Prostate gland (tissue), 2 donors: ENCODE measurements at regions not wholly inside any gene's neighbourhood (a gene's known extent, or its start where the extent isn't known, plus 50 kb on each side); places are given as distances from the start of the nearest gene placed in this dataset.

ENCODE experiments used
- DNase-seq: peaks from one replicate; pipeline ENCODE4 v3.0.0-alpha.2; 2019; ENCODE audit warnings: low spot score
- H3K27ac ChIP-seq, 2 donors: fragments of 200-600 bp; sonication (generic); 2 replicates each; pipeline ENCODE4 v1.5.1; 2017 to 2019
- H3K27me3 ChIP-seq: fragments of 200-600 bp; sonication (generic); replicated peaks from 2 replicates; pipeline ENCODE4 v1.5.1; 2019; ENCODE audit not compliant: insufficient read depth
- H3K36me3 ChIP-seq, 2 donors: fragments of 200-600 bp; sonication (generic); 1 replicate in 1 of 2; 2 replicates in 1 of 2; pipeline versions ENCODE4 v1.5.1 to v1.8.1; 2017 to 2019
- H3K4me1 ChIP-seq: fragments of 200-600 bp; sonication (generic); replicated peaks from 2 replicates; pipeline ENCODE4 v1.5.1; 2019
- H3K4me3 ChIP-seq, 2 donors: fragments of 200-600 bp; sonication (generic); 2 replicates each; pipeline ENCODE4 v1.5.1; 2017 to 2019
- H3K9me3 ChIP-seq: fragments of 200-600 bp; sonication (generic); 2 replicates; pipeline ENCODE4 v1.5.1; 2017
- POLR2A ChIP-seq: fragments of 450-650 bp; IDR thresholded peaks from one replicate; pipeline ENCODE4 v1.6.1; 2016; ENCODE audit warnings: antibody characterized with exemption, mild to moderate bottlenecking
- POLR2AphosphoS5 ChIP-seq: sonication (generic); formaldehyde crosslinking; IDR thresholded peaks from one replicate; pipeline ENCODE4 v1.6.1; 2017; ENCODE audit warnings: antibody characterized with exemption
- WGBS: methylation state at CpG from one replicate; pipeline ENCODE4 v1.1.5; 2018; 5-methylcytosine and 5-hydroxymethylcytosine counted together
- intact Hi-C: fragments of 100-400 bp; cut with DNase I; formaldehyde crosslinking; loops from one replicate; pipeline ENCODE4 v1.14.2; 2022
- TF ChIP-seq, protein P1 (sequence below), 4 experiments: fragments of 200-600 bp in 2 of 4; fragments of 450-650 bp in 2 of 4; sonication (generic) in 2 of 4; IDR thresholded peaks; 1 replicate in 3 of 4; 2 replicates in 1 of 4; pipeline ENCODE4 v1.5.1; 2016 to 2019; ENCODE audit warnings: antibody characterized with exemption in 4 of 4, mild to moderate bottlenecking in 2 of 4, moderate library complexity in 2 of 4

DNA sequence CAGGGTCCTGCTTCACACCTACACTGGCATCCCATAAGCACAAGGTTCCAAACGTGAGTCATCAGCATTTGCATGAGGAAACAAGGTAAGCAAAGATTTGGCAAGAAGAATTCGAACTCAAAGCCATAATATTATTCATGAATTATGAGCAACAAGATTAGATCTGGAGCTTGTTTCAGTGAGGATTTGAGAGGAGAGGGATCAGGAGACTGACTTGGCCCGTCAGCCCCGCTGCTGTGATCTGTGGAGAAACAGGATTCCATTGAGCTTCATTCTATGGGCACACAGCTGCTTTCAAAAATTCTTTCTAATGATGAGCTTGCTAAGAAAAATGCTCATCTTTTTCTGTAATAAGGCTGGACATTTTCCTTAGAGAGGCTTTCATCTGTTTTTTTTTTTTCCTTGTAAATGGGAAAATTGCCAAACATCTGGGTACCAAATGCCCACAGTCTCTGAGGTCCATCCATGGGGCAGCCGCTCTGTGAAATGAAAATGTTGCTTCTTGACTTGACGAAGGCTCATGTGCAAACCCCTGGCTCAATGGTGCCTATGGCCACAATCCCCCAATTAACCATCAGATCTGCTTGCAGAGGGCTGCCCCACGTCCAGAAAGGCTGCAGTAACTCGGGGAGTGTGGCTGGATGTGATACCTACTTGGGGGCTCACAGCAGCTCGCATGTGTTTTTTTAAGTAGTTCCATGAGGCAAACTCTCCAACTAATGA, 179.3 kb downstream of the TMEM18 start:
- no peak overlapping the region for H3K4me3 ChIP-seq
- DNase-seq = no peak
- H3K9me3 ChIP-seq = no peaks in the 10 kb centered on the region
- H3K4me1 ChIP-seq = no peaks in the 10 kb centered on the region
- no peak overlapping the region for H3K27ac ChIP-seq
- WGBS = 78% methylated on average over 9 of the region's 9 CpGs
- intact Hi-C loops = no loop called here
- no peaks in the 10 kb centered on the region for H3K36me3 ChIP-seq
- no peak for TF ChIP-seq POLR2AphosphoS5
- TF ChIP-seq POLR2A = no peak
- TF ChIP-seq, protein P1, sequence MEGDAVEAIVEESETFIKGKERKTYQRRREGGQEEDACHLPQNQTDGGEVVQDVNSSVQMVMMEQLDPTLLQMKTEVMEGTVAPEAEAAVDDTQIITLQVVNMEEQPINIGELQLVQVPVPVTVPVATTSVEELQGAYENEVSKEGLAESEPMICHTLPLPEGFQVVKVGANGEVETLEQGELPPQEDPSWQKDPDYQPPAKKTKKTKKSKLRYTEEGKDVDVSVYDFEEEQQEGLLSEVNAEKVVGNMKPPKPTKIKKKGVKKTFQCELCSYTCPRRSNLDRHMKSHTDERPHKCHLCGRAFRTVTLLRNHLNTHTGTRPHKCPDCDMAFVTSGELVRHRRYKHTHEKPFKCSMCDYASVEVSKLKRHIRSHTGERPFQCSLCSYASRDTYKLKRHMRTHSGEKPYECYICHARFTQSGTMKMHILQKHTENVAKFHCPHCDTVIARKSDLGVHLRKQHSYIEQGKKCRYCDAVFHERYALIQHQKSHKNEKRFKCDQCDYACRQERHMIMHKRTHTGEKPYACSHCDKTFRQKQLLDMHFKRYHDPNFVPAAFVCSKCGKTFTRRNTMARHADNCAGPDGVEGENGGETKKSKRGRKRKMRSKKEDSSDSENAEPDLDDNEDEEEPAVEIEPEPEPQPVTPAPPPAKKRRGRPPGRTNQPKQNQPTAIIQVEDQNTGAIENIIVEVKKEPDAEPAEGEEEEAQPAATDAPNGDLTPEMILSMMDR (IDR thresholded peaks at IDR 0.05) = no peak
- peaks cover 2% of the 10 kb centered on the region for H3K27me3 ChIP-seq

DNA sequence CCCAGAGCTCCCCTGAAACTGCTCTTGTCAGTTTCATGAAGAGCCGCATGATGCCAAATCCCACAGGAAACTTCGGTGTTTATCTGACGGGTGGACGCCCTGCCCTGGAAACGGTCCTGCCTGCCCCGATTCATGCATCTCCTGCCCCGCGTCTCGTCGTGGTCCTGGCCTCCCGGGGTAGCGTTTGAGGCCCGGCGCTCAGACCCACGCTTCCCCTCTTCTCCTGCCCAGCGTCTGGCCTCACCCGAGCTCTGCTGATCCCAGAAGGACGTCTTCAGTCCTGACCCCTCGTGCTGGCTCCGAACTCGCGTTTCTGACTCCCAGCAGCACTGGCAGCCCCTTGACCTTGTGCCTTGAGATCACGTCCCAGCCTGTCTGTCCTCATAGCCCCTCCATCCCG, 180.5 kb downstream of the TMEM18 start:
- no peak for TF ChIP-seq POLR2A
- TF ChIP-seq, protein P1 (IDR thresholded peaks at IDR 0.05) = no peak
- no peak for TF ChIP-seq POLR2AphosphoS5
- 84% methylated on average over 24 of the region's 24 CpGs for WGBS
- intact Hi-C loops = no loop called here
- Histone ChIP-seq H3K36me3 (no peaks in the 10 kb centered on the region), H3K4me3 (no peak overlapping the region), H3K27ac (no peak overlapping the region), H3K4me1 (no peaks in the 10 kb centered on the region), H3K27me3 (peaks cover 2% of the 10 kb centered on the region), H3K9me3 (no peaks in the 10 kb centered on the region)
- no peak for DNase-seq

DNA sequence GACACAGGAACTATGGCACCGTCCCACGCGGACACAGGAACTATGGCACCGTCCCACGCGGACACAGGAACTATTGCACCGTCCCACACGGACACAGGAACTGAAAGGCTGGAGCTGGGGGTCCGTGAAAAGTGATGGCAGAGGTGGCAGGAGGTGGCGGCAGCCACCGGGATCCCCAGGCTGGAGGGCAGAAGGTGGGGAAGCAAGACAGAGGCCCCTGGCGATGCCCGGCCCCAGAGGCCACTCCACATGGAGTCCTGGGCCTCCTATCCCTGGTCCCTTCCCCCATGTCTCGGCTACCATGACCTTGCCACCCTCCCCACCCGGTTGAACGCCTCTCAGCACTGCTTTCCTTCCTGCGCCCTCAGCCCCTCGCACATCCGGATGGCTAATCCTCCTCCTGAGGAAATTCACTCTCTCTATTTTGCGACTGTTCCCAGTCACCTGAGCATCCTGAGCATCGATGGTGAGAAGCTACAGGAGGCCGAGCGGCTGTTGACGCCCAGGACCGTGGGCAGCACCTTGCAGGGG, 181.4 kb downstream of the TMEM18 start:
- Histone ChIP-seq H3K27ac (no peak overlapping the region), H3K4me3 (no peak overlapping the region), H3K27me3 (peaks cover 2% of the 10 kb centered on the region), H3K36me3 (no peaks in the 10 kb centered on the region), H3K9me3 (no peaks in the 10 kb centered on the region), H3K4me1 (no peaks in the 10 kb centered on the region)
- 90% methylated on average over 19 of the region's 25 CpGs for WGBS
- TF ChIP-seq, protein P1 (IDR thresholded peaks at IDR 0.05) = no peak
- TF ChIP-seq POLR2A (no peak), POLR2AphosphoS5 (no peak)
- intact Hi-C loops = no loop called here
- no peak for DNase-seq

DNA sequence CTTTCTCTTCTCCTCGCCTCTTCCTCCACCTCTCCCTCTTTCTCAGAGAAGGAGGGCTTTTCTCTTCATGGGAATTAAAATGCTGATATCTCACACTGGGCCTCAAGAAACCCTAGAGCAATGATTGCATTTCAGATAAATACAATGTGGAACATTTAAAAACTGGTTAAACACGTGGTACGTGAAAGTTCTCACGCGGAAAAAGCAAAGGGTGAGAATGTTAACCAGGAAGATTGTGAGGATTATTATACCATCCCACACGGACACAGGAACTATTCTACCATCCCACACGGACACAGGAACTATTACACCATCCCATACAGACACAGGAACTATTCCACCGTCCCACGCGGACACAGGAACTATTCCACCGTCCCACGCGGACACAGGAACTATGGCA, 182.4 kb downstream of the TMEM18 start:
- Histone ChIP-seq H3K9me3 (no peaks in the 10 kb centered on the region), H3K4me1 (no peaks in the 10 kb centered on the region), H3K36me3 (no peaks in the 10 kb centered on the region), H3K27me3 (peaks cover 2% of the 10 kb centered on the region), H3K27ac (no peak overlapping the region), H3K4me3 (no peak overlapping the region)
- TF ChIP-seq POLR2A (no peak), POLR2AphosphoS5 (no peak)
- TF ChIP-seq, protein P1 (IDR thresholded peaks at IDR 0.05) = no peak
- intact Hi-C loops = no loop called here
- DNase-seq = no peak
- 88% methylated on average over 13 of the region's 13 CpGs for WGBS

DNA sequence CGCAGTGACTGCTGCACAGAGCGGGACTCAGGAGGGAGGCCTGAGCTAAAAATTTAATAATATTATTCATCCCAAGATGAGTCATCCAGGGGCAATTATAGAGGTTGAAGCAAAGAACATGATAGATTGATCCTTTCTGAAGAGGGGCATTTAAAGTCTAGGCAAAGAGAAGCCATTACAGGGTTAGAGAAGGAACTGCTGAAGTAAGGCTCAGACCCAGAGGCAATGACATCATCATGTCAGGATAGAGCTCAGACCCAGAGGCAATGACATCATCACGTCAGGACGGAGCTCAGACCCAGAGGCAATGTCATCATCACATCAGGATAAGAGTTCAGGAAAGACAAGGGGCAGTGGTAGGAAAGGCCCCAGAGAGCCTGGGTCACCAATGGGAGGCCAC, 184.0 kb downstream of the TMEM18 start:
- Histone ChIP-seq H3K27me3 (peaks cover 2% of the 10 kb centered on the region), H3K4me3 (no peak overlapping the region), H3K9me3 (no peaks in the 10 kb centered on the region), H3K27ac (no peak overlapping the region), H3K36me3 (no peaks in the 10 kb centered on the region), H3K4me1 (no peaks in the 10 kb centered on the region)
- 90% methylated on average over 4 of the region's 4 CpGs for WGBS
- TF ChIP-seq, protein P1 (IDR thresholded peaks at IDR 0.05) = no peak
- no peak for TF ChIP-seq POLR2AphosphoS5
- no peak for TF ChIP-seq POLR2A
- DNase-seq = no peak
- intact Hi-C loops = no loop called here
